Fibroblast of villous mesenchyme (primary cell): ENCODE measurements at regions not wholly inside any gene's neighbourhood (a gene's known extent, or its start where the extent isn't known, plus 50 kb on each side); places are given as distances from the start of the nearest gene placed in this dataset.

Source experiments
- DNase-seq: peaks from one replicate; pipeline ENCODE4 v3.0.0-alpha.2; 2010; ENCODE audit warnings: low read depth
- H3K4me3 ChIP-seq: 2 replicates; pipeline ENCODE4 v1.5.1; 2011; ENCODE audit warnings: low read depth, mild to moderate bottlenecking, low read length
- CTCF ChIP-seq: IDR thresholded peaks from 2 replicates; pipeline ENCODE4 v1.5.1; 2012; ENCODE audit warnings: low read depth, mild to moderate bottlenecking, low read length; ENCODE audit not compliant: insufficient read depth

- no peak overlapping the region for H3K4me3 ChIP-seq
- no peak for TF ChIP-seq CTCF
- no peak for DNase-seq
Measured at GRCh38 chr6:137956098-137956488, 89.0 kb downstream of the TNFAIP3 start.

- DNase-seq, result no peak
- no peak overlapping the region for H3K4me3 ChIP-seq
- TF ChIP-seq CTCF, result no peak
Measured at GRCh38 chr6:137957471-137957870, 90.4 kb downstream of the TNFAIP3 start.

GRCh38 chr6:137958811-137959565 lies 91.9 kb downstream of the TNFAIP3 start:
- no peak for DNase-seq
- H3K4me3 ChIP-seq, result no peak overlapping the region
- no peak for TF ChIP-seq CTCF

GRCh38 chr6:137962725-137963124 lies 95.7 kb downstream of the TNFAIP3 start:
- TF ChIP-seq CTCF, result no peak
- no peak for DNase-seq

GRCh38 chr6:137964876-137965275 lies 97.8 kb downstream of the TNFAIP3 start:
- DNase-seq, result no peak
- no peak overlapping the region for H3K4me3 ChIP-seq
- no peak for TF ChIP-seq CTCF

More at GRCh38 chr6:137962725-137963124, 95.7 kb downstream of the TNFAIP3 start:
- H3K4me3 ChIP-seq, result no peak overlapping the region

GRCh38 chr6:137967689-137968454 lies 100.8 kb downstream of the TNFAIP3 start:
- TF ChIP-seq CTCF, result no peak
- no peak overlapping the region for H3K4me3 ChIP-seq
- DNase-seq, result peak; percentile 48
